Fibroblast of lung (primary cell): ENCODE measurements at regions not wholly inside any gene's neighbourhood (a gene's known extent, or its start where the extent isn't known, plus 50 kb on each side); places are given as distances from the start of the nearest gene placed in this dataset.

Experiments used
- DNase-seq, 2 donors: peaks; one replicate each; pipeline versions ENCODE4 v3.0.0 to v3.0.0-alpha.2; 2010; ENCODE audit warnings: low read depth in 2 of 2
- H2AFZ ChIP-seq: 2 replicates; pipeline ENCODE4 v1.5.1; 2012; ENCODE audit warnings: low read length, control low read depth, inconsistent platforms
- H3K27ac ChIP-seq: 2 replicates; pipeline ENCODE4 v1.5.1; 2011; ENCODE audit warnings: low read length, control low read depth; ENCODE audit not compliant: insufficient read depth
- H3K27me3 ChIP-seq: 2 replicates; pipeline ENCODE4 v1.5.1; 2011; ENCODE audit warnings: mild to moderate bottlenecking, low read length; ENCODE audit not compliant: control insufficient read depth, insufficient read depth
- H3K36me3 ChIP-seq: 2 replicates; pipeline ENCODE4 v1.5.1; 2011; ENCODE audit warnings: low read length; ENCODE audit not compliant: control insufficient read depth, insufficient read depth
- H3K4me1 ChIP-seq: 2 replicates; pipeline ENCODE4 v1.5.1; 2011; ENCODE audit warnings: low read length; ENCODE audit not compliant: control insufficient read depth, insufficient read depth; ENCODE audit errors: extremely low read depth
- H3K4me2 ChIP-seq: 2 replicates; pipeline ENCODE4 v1.5.1; 2011; ENCODE audit warnings: low read length, control low read depth; ENCODE audit not compliant: insufficient read depth; ENCODE audit errors: extremely low read depth
- H3K4me3 ChIP-seq, 4 experiments: fragments of 200-600 bp in 1 of 4; sonication (generic) in 1 of 4; replicated peaks in 1 of 4; 2 replicates each; pipeline ENCODE4 v1.5.1; 2011 to 2016; ENCODE audit warnings: low read length in 4 of 4, low read depth in 3 of 4, mild to moderate bottlenecking in 3 of 4, control low read depth in 2 of 4, inconsistent platforms in 1 of 4, mixed read lengths in 1 of 4; ENCODE audit not compliant: insufficient read depth in 1 of 4; ENCODE audit errors: control extremely low read depth in 1 of 4
- H3K79me2 ChIP-seq: 2 replicates; pipeline ENCODE4 v1.5.1; 2012; ENCODE audit warnings: mild to moderate bottlenecking, low read length, inconsistent platforms; ENCODE audit not compliant: control insufficient read depth, insufficient read depth
- H3K9ac ChIP-seq: 2 replicates; pipeline ENCODE4 v1.5.1; 2011; ENCODE audit warnings: mild to moderate bottlenecking, low read length, control low read depth; ENCODE audit not compliant: insufficient read depth
- H3K9me3 ChIP-seq: 2 replicates; pipeline ENCODE4 v1.5.1; 2012; ENCODE audit warnings: low read depth, low read length; ENCODE audit not compliant: control insufficient read depth, insufficient read depth
- H4K20me1 ChIP-seq: 2 replicates; pipeline ENCODE4 v1.5.1; 2011; ENCODE audit warnings: low read length; ENCODE audit not compliant: control insufficient read depth, insufficient read depth; ENCODE audit errors: extremely low read depth
- EZH2 ChIP-seq: IDR thresholded peaks from 2 replicates; pipeline ENCODE4 v1.5.1; 2012; ENCODE audit warnings: low read length, control low read depth, mild to moderate bottlenecking; ENCODE audit errors: missing control alignments
- TF ChIP-seq, protein P1 (sequence below), 2 donors: IDR thresholded peaks in 1 of 2; conservative IDR thresholded peaks in 1 of 2; 1 replicate in 1 of 2; 2 replicates in 1 of 2; pipeline ENCODE4 v1.5.1; 2011 to 2012; ENCODE audit warnings: low read length in 2 of 2, control low read depth in 1 of 2, inconsistent platforms in 1 of 2, low read depth in 1 of 2, mild to moderate bottlenecking in 1 of 2

DNA sequence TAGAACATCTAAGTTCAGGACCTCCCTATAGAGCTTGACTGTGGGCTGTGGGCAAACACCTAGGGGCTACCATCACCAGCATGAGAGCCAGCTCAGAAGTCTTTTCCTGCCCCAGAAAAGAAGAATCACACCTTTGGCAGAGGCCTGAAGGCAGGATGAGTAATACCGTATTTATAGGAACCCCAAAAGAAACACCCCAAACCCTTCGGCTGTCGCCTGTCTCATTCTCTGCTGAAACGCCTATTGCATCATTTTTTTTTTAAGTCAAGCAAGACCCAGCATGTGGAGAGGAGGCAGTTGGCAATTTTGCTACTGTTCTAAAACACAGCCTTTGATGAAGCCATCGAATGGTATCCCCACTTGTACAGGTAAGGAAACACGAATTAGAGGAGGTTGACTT lies 436.4 kb downstream of the TFAP2A start:
- H4K20me1 ChIP-seq, result no peaks in the 10 kb centered on the region
- no peak overlapping the region for H3K9ac ChIP-seq
- no peak overlapping the region for H2AFZ ChIP-seq
- H3K4me3 ChIP-seq, result no peak overlapping the region
- TF ChIP-seq, protein P1, sequence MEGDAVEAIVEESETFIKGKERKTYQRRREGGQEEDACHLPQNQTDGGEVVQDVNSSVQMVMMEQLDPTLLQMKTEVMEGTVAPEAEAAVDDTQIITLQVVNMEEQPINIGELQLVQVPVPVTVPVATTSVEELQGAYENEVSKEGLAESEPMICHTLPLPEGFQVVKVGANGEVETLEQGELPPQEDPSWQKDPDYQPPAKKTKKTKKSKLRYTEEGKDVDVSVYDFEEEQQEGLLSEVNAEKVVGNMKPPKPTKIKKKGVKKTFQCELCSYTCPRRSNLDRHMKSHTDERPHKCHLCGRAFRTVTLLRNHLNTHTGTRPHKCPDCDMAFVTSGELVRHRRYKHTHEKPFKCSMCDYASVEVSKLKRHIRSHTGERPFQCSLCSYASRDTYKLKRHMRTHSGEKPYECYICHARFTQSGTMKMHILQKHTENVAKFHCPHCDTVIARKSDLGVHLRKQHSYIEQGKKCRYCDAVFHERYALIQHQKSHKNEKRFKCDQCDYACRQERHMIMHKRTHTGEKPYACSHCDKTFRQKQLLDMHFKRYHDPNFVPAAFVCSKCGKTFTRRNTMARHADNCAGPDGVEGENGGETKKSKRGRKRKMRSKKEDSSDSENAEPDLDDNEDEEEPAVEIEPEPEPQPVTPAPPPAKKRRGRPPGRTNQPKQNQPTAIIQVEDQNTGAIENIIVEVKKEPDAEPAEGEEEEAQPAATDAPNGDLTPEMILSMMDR (conservative IDR thresholded peaks at IDR 0.05 in 1 of 2, IDR thresholded peaks at IDR 0.05 in 1 of 2; ENCODE audit: low read depth in 1 of 2, low read length in 2 of 2), result no peak
- no peak for TF ChIP-seq EZH2
- no peaks in the 10 kb centered on the region for H3K9me3 ChIP-seq
- H3K27me3 ChIP-seq, result no peaks in the 10 kb centered on the region
- H3K79me2 ChIP-seq, result no peaks in the 10 kb centered on the region
- no peaks in the 10 kb centered on the region for H3K36me3 ChIP-seq
- DNase-seq, result no peak
- no peak overlapping the region for H3K27ac ChIP-seq
- no peaks in the 10 kb centered on the region for H3K4me1 ChIP-seq
- no peak overlapping the region for H3K4me2 ChIP-seq

DNA sequence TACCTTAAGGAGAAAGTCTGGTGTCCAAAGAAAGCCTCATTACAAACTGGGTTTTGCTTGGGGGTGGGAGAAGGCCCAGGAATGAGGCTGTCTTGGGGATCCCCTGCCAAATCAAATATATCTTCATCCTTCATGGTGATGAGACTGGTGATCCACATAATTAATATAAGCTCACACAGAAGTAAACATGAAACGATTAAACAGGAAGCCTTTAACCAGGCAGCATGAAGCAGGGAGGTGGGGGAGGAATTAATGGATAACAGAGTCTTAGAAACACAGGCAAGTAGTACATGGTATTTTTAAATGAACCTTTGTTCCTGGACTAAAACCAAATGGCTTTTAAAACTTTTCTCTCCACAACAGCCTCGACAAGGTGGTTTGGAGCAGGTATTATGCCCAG lies 437.5 kb downstream of the TFAP2A start:
- DNase-seq, result no peak
- Histone ChIP-seq H3K9me3 (no peaks in the 10 kb centered on the region), H3K27ac (no peak overlapping the region), H3K36me3 (no peaks in the 10 kb centered on the region), H3K4me2 (no peak overlapping the region), H3K4me1 (no peaks in the 10 kb centered on the region), H3K27me3 (no peaks in the 10 kb centered on the region), H3K9ac (no peak overlapping the region), H2AFZ (no peak overlapping the region), H4K20me1 (no peaks in the 10 kb centered on the region), H3K79me2 (no peaks in the 10 kb centered on the region), H3K4me3 (no peak overlapping the region)
- TF ChIP-seq, protein P1 (conservative IDR thresholded peaks at IDR 0.05 in 1 of 2, IDR thresholded peaks at IDR 0.05 in 1 of 2; ENCODE audit: low read depth in 1 of 2, low read length in 2 of 2), result no peak
- TF ChIP-seq EZH2, result no peak

DNA sequence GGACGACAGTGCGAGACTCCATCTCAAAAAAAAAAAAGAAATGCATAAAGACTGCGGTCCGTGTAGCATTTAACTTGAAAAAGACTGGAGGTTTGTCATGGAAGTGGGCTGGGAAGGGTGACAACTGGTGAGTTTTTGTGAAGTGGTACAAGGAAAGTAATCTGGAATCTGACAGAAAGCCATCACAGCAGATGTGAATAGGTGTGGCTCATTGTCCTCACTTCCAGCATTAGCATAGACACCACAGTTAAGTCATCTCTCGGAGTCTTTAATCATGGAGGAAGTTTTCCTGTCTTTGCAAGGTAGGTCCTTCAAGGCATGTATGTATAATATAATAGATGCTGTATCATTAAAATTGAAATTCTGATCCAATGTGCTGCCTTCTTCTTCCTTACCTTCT lies 453.2 kb downstream of the TFAP2A start:
- Histone ChIP-seq H3K27me3 (no peaks in the 10 kb centered on the region), H3K79me2 (no peaks in the 10 kb centered on the region), H3K4me2 (no peak overlapping the region), H3K9me3 (no peaks in the 10 kb centered on the region), H3K4me3 (no peak overlapping the region), H3K27ac (no peak overlapping the region), H3K9ac (no peak overlapping the region), H3K36me3 (no peaks in the 10 kb centered on the region), H2AFZ (no peak overlapping the region), H3K4me1 (no peaks in the 10 kb centered on the region), H4K20me1 (no peaks in the 10 kb centered on the region)
- no peak for TF ChIP-seq EZH2
- TF ChIP-seq, protein P1 (conservative IDR thresholded peaks at IDR 0.05 in 1 of 2, IDR thresholded peaks at IDR 0.05 in 1 of 2; ENCODE audit: low read depth in 1 of 2, low read length in 2 of 2), result no peak
- no peak for DNase-seq
